ENCODE measurements at regions not wholly inside any gene's neighbourhood (a gene's known extent, or its start where the extent isn't known, plus 50 kb on each side); places are given as distances from the start of the nearest gene placed in this dataset.

DNA sequence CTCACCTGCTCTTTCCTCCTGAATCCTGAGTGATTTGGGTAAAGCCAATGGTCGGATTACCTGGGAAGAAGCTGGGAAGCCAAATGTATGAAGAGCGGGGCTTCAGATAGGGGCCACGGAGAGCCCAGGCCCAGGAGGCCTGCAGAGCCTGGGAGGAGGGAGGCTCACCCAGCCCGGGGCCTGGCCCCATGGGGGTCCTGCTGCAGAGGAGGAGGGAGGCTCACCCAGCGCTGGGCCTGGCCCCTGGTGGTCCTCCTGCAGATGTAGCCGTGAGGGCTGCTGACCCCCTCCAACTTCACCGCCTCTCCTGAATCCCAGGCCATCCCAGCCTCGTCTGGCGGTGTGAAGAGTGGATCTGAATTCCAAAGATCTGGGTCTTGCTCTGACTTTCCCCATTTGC, 368.4 kb downstream of the THBS2 start:
- no peak overlapping the region for H2BK15ac ChIP-seq (ENCODE audit: low read length)

DNA sequence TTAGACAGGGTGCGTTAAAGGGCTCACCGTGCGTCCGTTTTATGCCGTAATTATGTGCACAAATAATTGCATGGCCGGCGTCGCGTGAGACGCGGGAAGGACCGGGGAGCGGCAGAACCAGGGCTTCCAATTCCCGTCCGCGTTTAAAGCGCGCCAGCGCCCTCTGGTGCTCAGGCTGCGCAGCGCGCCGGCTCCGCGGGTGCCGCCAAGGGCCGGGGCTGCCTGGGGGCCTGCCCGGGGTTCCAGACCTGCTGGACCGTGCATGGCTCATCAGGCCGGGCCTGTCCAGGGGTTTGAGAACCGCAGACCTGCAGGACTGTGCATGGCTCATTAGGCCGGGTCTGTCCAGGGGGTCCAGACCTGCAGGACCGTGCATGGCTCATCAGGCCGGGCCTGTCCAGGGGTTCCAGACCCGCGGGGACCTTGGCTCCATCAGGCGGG, 369.0 kb downstream of the THBS2 start:
- H2BK15ac ChIP-seq (ENCODE audit: low read length), result no peak overlapping the region
- no peak overlapping the region for H3K4me2 ChIP-seq (ENCODE audit: insufficient read depth, low read length, poor library complexity, severe bottlenecking)
- no peak overlapping the region for H3K9ac ChIP-seq (ENCODE audit: low read depth, low read length, poor library complexity)
- no peak overlapping the region for H3K14ac ChIP-seq (ENCODE audit: low read length)
- no CpG with 5 or more reads among the region's 37 CpGs for WGBS, 2 donors (ENCODE audit: extremely low coverage in 2 of 2, insufficient read length in 2 of 2, insufficient replicate concordance in 1 of 2)
- no peaks in the 10 kb centered on the region for H3K36me3 ChIP-seq (replicated peaks in 1 of 2; ENCODE audit: control insufficient read depth in 2 of 2, insufficient read depth in 2 of 2, low read length in 2 of 2)
- no peak overlapping the region for H3K27ac ChIP-seq (replicated peaks; ENCODE audit: low read length)
- H3K4ac ChIP-seq (ENCODE audit: low read length), result no peak overlapping the region
- H2AK5ac ChIP-seq (ENCODE audit: low read depth, low read length), result peak overlapping the region; percentile 76
- no peaks in the 10 kb centered on the region for H3K79me1 ChIP-seq (ENCODE audit: low read depth, low read length)
- H3K23ac ChIP-seq (ENCODE audit: low read depth, low read length, poor library complexity), result peak overlapping the region; percentile 31
- H3K27me3 ChIP-seq (ENCODE audit: control insufficient read depth in 3 of 3, insufficient read depth in 3 of 3, low read depth in 1 of 3, low read length in 3 of 3), result peaks cover 0 to 6% (median 3%) of the 10 kb centered on the region in 3 experiments
- H2AFZ ChIP-seq (ENCODE audit: low read length), result peak overlapping the region; percentile 69
- no peak overlapping the region for H2BK5ac ChIP-seq (ENCODE audit: low read length)
- H3K9me3 ChIP-seq (replicated peaks in 1 of 2; ENCODE audit: control insufficient read depth in 2 of 2, insufficient read depth in 1 of 2, low read depth in 1 of 2, low read length in 2 of 2), result peaks cover 0 to 3% of the 10 kb centered on the region in 2 donors
- DNase-seq (ENCODE audit: low spot score), result peak; percentile 56
- H4K8ac ChIP-seq (ENCODE audit: low read depth, low read length), result no peak overlapping the region
- no peak overlapping the region for H2BK12ac ChIP-seq (ENCODE audit: low read length)
- H3K18ac ChIP-seq (ENCODE audit: low read length), result no peak overlapping the region
- no peak overlapping the region for H3K4me3 ChIP-seq (ENCODE audit: low read length in 2 of 2)
- no peaks in the 10 kb centered on the region for H3K4me1 ChIP-seq (ENCODE audit: control insufficient read depth in 2 of 2, insufficient read depth in 1 of 2, low read depth in 1 of 2, low read length in 2 of 2)
- H2BK120ac ChIP-seq (ENCODE audit: low read depth, low read length), result no peak overlapping the region
- no peak overlapping the region for H4K91ac ChIP-seq (ENCODE audit: low read depth, low read length, poor library complexity)

More for the DNA sequence above, 368.4 kb downstream of the THBS2 start:
- no peak overlapping the region for H4K8ac ChIP-seq (ENCODE audit: low read depth, low read length)
- no peak for DNase-seq (ENCODE audit: low spot score)
- H3K23ac ChIP-seq (ENCODE audit: low read depth, low read length, poor library complexity), result no peak overlapping the region
- no peak overlapping the region for H2BK5ac ChIP-seq (ENCODE audit: low read length)
- no peak overlapping the region for H4K91ac ChIP-seq (ENCODE audit: low read depth, low read length, poor library complexity)
- no peak overlapping the region for H3K4me2 ChIP-seq (ENCODE audit: insufficient read depth, low read length, poor library complexity, severe bottlenecking)
- no peak overlapping the region for H3K4ac ChIP-seq (ENCODE audit: low read length)
- H3K36me3 ChIP-seq (replicated peaks in 1 of 2; ENCODE audit: control insufficient read depth in 2 of 2, insufficient read depth in 2 of 2, low read length in 2 of 2), result no peaks in the 10 kb centered on the region
- peaks cover 0 to 3% of the 10 kb centered on the region in 2 donors for H3K9me3 ChIP-seq (replicated peaks in 1 of 2; ENCODE audit: control insufficient read depth in 2 of 2, insufficient read depth in 1 of 2, low read depth in 1 of 2, low read length in 2 of 2)
- H3K4me3 ChIP-seq (ENCODE audit: low read length in 2 of 2), result no peak overlapping the region
- H3K79me1 ChIP-seq (ENCODE audit: low read depth, low read length), result no peaks in the 10 kb centered on the region
- no peak overlapping the region for H3K18ac ChIP-seq (ENCODE audit: low read length)
- H3K14ac ChIP-seq (ENCODE audit: low read length), result no peak overlapping the region
- no peak overlapping the region for H3K27ac ChIP-seq (replicated peaks; ENCODE audit: low read length)
- no peak overlapping the region for H2BK120ac ChIP-seq (ENCODE audit: low read depth, low read length)
- peak overlapping the region; percentile 76 for H2AK5ac ChIP-seq (ENCODE audit: low read depth, low read length)
- H3K9ac ChIP-seq (ENCODE audit: low read depth, low read length, poor library complexity), result no peak overlapping the region
- no CpG with 5 or more reads among the region's 9 CpGs for WGBS, 2 donors (ENCODE audit: extremely low coverage in 2 of 2, insufficient read length in 2 of 2, insufficient replicate concordance in 1 of 2)
- peaks cover 0 to 6% (median 3%) of the 10 kb centered on the region in 3 experiments for H3K27me3 ChIP-seq (ENCODE audit: control insufficient read depth in 3 of 3, insufficient read depth in 3 of 3, low read depth in 1 of 3, low read length in 3 of 3)
- H2BK12ac ChIP-seq (ENCODE audit: low read length), result no peak overlapping the region
- no peaks in the 10 kb centered on the region for H3K4me1 ChIP-seq (ENCODE audit: control insufficient read depth in 2 of 2, insufficient read depth in 1 of 2, low read depth in 1 of 2, low read length in 2 of 2)
- no peak overlapping the region for H2AFZ ChIP-seq (ENCODE audit: low read length)

DNA sequence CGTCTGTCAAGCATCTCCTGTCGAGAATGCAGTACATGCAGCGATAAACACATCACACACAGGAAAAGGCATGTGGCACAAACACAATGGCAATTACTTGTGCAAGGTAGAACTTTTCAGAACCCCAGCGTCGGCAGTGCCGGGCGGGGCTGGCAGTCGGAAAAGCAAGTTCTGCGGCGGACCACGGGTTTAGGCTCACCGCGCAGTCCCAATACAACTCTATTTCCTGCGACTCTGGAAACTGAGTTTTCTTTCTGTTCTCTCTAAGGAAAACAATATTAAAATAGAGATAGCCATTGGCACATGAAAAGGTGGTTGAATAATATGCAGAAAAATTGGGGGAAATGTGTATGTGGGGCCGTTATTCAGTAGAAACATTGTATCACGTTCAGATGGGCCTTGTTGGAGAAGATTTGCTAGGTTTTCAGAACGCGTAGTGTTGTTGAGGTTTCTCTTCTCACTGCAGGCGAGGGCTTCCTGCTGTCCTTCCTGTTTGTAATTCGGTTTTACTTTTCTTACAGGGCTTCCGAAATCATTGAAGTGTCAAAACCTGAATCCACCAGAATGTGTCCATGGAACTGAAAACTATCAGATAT, 369.5 kb downstream of the THBS2 start:
- no peak overlapping the region for H3K4me3 ChIP-seq (ENCODE audit: low read length in 2 of 2)
- H2AFZ ChIP-seq (ENCODE audit: low read length), result peak overlapping the region; percentile 69
- H3K4ac ChIP-seq (ENCODE audit: low read length), result no peak overlapping the region
- H2AK5ac ChIP-seq (ENCODE audit: low read depth, low read length), result peak overlapping the region; percentile 5
- H2BK120ac ChIP-seq (ENCODE audit: low read depth, low read length), result no peak overlapping the region
- H3K27me3 ChIP-seq (ENCODE audit: control insufficient read depth in 3 of 3, insufficient read depth in 3 of 3, low read depth in 1 of 3, low read length in 3 of 3), result peaks cover 0 to 6% (median 3%) of the 10 kb centered on the region in 3 experiments
- no peak overlapping the region for H3K4me2 ChIP-seq (ENCODE audit: insufficient read depth, low read length, poor library complexity, severe bottlenecking)
- H4K8ac ChIP-seq (ENCODE audit: low read depth, low read length), result no peak overlapping the region
- no peaks in the 10 kb centered on the region for H3K4me1 ChIP-seq (ENCODE audit: control insufficient read depth in 2 of 2, insufficient read depth in 1 of 2, low read depth in 1 of 2, low read length in 2 of 2)
- H3K79me1 ChIP-seq (ENCODE audit: low read depth, low read length), result no peaks in the 10 kb centered on the region
- H3K36me3 ChIP-seq (replicated peaks in 1 of 2; ENCODE audit: control insufficient read depth in 2 of 2, insufficient read depth in 2 of 2, low read length in 2 of 2), result no peaks in the 10 kb centered on the region
- DNase-seq (ENCODE audit: low spot score), result no peak
- no peak overlapping the region for H2BK15ac ChIP-seq (ENCODE audit: low read length)
- no peak overlapping the region for H3K27ac ChIP-seq (replicated peaks; ENCODE audit: low read length)
- no peak overlapping the region for H3K9ac ChIP-seq (ENCODE audit: low read depth, low read length, poor library complexity)
- no peak overlapping the region for H4K91ac ChIP-seq (ENCODE audit: low read depth, low read length, poor library complexity)
- H3K23ac ChIP-seq (ENCODE audit: low read depth, low read length, poor library complexity), result no peak overlapping the region
- H3K18ac ChIP-seq (ENCODE audit: low read length), result no peak overlapping the region
- no peak overlapping the region for H2BK12ac ChIP-seq (ENCODE audit: low read length)
- no CpG with 5 or more reads among the region's 21 CpGs for WGBS, 2 donors (ENCODE audit: extremely low coverage in 2 of 2, insufficient read length in 2 of 2, insufficient replicate concordance in 1 of 2)
- H3K14ac ChIP-seq (ENCODE audit: low read length), result no peak overlapping the region
- peaks cover 0 to 3% of the 10 kb centered on the region in 2 donors for H3K9me3 ChIP-seq (replicated peaks in 1 of 2; ENCODE audit: control insufficient read depth in 2 of 2, insufficient read depth in 1 of 2, low read depth in 1 of 2, low read length in 2 of 2)
- no peak overlapping the region for H2BK5ac ChIP-seq (ENCODE audit: low read length)

DNA sequence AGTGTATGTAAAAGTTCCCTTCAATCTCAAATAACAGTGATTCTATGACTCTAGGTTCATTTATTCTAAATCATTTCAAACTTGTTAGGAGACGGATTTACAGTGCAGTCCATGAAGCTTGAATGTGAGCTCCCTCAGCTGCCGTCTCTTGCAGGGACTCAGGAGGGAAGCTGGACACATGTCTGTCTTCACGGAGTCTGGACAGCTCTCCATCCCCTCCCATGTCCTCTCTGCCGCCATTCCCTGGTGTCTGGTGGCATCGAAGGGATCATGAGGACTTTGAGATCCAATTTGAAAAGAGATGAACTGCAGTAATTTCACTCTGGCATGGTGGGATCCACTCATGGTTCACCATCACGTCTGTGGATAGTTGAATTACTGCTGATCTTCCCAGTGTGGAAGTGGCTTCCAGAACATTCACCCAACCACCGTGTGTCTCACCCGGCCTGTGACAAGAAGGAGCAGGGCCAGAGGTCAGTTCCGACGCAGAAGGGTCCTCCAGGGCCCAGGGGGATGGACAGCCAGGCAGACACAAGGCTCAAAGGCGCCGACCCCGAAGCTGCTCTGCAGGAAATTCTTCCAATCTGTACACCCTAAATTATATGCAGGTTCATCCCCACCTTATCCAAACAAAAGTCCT, 370.1 kb downstream of the THBS2 start:
- no peak overlapping the region for H4K8ac ChIP-seq (ENCODE audit: low read depth, low read length)
- no peaks in the 10 kb centered on the region for H3K36me3 ChIP-seq (replicated peaks in 1 of 2; ENCODE audit: control insufficient read depth in 2 of 2, insufficient read depth in 2 of 2, low read length in 2 of 2)
- no peaks in the 10 kb centered on the region for H3K4me1 ChIP-seq (ENCODE audit: control insufficient read depth in 2 of 2, insufficient read depth in 1 of 2, low read depth in 1 of 2, low read length in 2 of 2)
- no peak overlapping the region for H3K14ac ChIP-seq (ENCODE audit: low read length)
- H3K27me3 ChIP-seq (ENCODE audit: control insufficient read depth in 3 of 3, insufficient read depth in 3 of 3, low read depth in 1 of 3, low read length in 3 of 3), result peaks cover 0 to 6% (median 3%) of the 10 kb centered on the region in 3 experiments
- H3K27ac ChIP-seq (replicated peaks; ENCODE audit: low read length), result no peak overlapping the region
- no peak overlapping the region for H3K4ac ChIP-seq (ENCODE audit: low read length)
- peak overlapping the region; percentile 5 for H2AK5ac ChIP-seq (ENCODE audit: low read depth, low read length)
- no peak overlapping the region for H2BK12ac ChIP-seq (ENCODE audit: low read length)
- H3K18ac ChIP-seq (ENCODE audit: low read length), result no peak overlapping the region
- H3K79me1 ChIP-seq (ENCODE audit: low read depth, low read length), result no peaks in the 10 kb centered on the region
- no CpG with 5 or more reads among the region's 13 CpGs for WGBS, 2 donors (ENCODE audit: extremely low coverage in 2 of 2, insufficient read length in 2 of 2, insufficient replicate concordance in 1 of 2)
- no peak overlapping the region for H3K4me2 ChIP-seq (ENCODE audit: insufficient read depth, low read length, poor library complexity, severe bottlenecking)
- no peak overlapping the region for H3K4me3 ChIP-seq (ENCODE audit: low read length in 2 of 2)
- H2BK15ac ChIP-seq (ENCODE audit: low read length), result no peak overlapping the region
- H2BK120ac ChIP-seq (ENCODE audit: low read depth, low read length), result no peak overlapping the region
- no peak overlapping the region for H3K9ac ChIP-seq (ENCODE audit: low read depth, low read length, poor library complexity)
- no peak for DNase-seq (ENCODE audit: low spot score)
- no peak overlapping the region for H2BK5ac ChIP-seq (ENCODE audit: low read length)
- H3K9me3 ChIP-seq (replicated peaks in 1 of 2; ENCODE audit: control insufficient read depth in 2 of 2, insufficient read depth in 1 of 2, low read depth in 1 of 2, low read length in 2 of 2), result peaks cover 0 to 3% of the 10 kb centered on the region in 2 donors
- no peak overlapping the region for H4K91ac ChIP-seq (ENCODE audit: low read depth, low read length, poor library complexity)
- no peak overlapping the region for H3K23ac ChIP-seq (ENCODE audit: low read depth, low read length, poor library complexity)
- no peak overlapping the region for H2AFZ ChIP-seq (ENCODE audit: low read length)

Measured in neuronal stem cell (in vitro differentiated cells).